Loucy (cell line): ENCODE measurements at regions not wholly inside any gene's neighbourhood (a gene's known extent, or its start where the extent isn't known, plus 50 kb on each side); places are given as distances from the start of the nearest gene placed in this dataset.

Experiments used
- EZH2phosphoT487 ChIP-seq: fragments of 200-600 bp; IDR thresholded peaks from 2 replicates; pipeline ENCODE4 v1.6.1; 2018; ENCODE audit warnings: antibody characterized with exemption, mild to moderate bottlenecking, moderate library complexity, borderline replicate concordance
- TF ChIP-seq, protein P1 (sequence below): fragments of 200-600 bp; sonication (generic); conservative IDR thresholded peaks from 2 replicates; pipeline ENCODE4 v1.5.1; 2014; ENCODE audit warnings: mild to moderate bottlenecking, antibody characterized with exemption, low read length

DNA sequence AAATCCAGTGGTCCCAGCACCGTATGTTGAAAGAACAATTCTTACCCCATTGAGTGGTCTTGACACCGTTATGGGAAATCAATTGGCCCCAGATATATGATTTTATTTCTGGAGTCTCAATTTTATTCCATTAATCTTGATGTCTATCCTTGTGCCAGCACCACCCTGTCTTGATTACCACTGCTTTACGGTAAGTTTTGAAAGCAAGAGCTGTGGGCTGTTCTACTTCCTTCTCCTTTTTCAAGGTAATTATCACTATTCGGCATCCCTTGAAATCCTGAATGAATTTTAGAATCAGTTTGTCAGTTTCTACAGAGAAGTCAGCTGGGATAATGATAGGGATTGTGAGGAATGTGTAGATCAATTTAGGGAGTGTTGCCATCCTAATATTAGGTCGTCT is 160.8 kb upstream of the SFSWAP start:
- TF ChIP-seq, protein P1, sequence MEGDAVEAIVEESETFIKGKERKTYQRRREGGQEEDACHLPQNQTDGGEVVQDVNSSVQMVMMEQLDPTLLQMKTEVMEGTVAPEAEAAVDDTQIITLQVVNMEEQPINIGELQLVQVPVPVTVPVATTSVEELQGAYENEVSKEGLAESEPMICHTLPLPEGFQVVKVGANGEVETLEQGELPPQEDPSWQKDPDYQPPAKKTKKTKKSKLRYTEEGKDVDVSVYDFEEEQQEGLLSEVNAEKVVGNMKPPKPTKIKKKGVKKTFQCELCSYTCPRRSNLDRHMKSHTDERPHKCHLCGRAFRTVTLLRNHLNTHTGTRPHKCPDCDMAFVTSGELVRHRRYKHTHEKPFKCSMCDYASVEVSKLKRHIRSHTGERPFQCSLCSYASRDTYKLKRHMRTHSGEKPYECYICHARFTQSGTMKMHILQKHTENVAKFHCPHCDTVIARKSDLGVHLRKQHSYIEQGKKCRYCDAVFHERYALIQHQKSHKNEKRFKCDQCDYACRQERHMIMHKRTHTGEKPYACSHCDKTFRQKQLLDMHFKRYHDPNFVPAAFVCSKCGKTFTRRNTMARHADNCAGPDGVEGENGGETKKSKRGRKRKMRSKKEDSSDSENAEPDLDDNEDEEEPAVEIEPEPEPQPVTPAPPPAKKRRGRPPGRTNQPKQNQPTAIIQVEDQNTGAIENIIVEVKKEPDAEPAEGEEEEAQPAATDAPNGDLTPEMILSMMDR: no peak
- no peak for TF ChIP-seq EZH2phosphoT487
